Stimulated activated CD4-positive, alpha-beta T cell treated with anti-CD3 and anti-CD28 coated beads, TNF-alpha, amount 100 ng/mL, for 48 hours (primary cell): ENCODE measurements at regions not wholly inside any gene's neighbourhood (a gene's known extent, or its start where the extent isn't known, plus 50 kb on each side); places are given as distances from the start of the nearest gene placed in this dataset.

Experiments used
- DNase-seq, 3 donors: peaks; one replicate each; pipeline ENCODE4 v3.0.0-alpha.2; 2020; ENCODE audit warnings: low read depth in 3 of 3

DNA sequence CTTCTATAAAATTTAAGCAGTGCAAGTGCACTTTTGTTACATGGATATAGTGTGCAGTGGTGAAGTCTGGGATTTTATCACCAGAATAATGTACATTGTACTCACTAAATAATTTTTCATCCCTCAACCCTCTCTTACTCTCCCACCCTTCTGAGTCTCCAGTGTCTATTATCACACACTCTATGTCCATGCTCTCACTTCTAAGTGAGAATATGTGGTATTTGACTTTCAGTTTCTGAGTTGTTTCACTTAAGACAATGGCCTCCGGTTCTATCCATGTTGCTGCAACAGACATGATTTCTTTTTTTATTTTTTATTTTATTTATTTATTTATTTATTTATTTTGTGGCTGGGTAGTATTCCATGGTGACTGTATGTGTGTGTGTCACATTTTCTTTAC is 855.9 kb upstream of the PHF14 start:
- no peak for DNase-seq

DNA sequence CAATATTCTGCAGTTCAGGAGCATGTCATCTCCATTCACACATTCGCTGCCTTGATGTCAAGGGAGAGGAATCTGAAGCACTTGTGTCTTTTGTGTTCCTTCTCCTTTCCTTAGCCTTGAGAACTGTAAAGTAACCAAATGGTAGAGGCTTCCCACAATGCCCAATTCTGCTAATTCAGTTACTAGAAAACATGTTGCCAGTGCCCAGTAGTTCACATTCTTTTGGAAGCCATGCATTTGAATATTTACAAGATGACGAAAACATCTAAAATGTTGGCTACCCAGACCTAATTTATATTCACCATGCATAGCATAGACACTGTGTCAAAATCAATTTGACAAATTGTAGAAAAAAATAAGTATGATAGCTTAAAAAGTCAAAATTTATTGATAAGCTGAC is 852.7 kb upstream of the PHF14 start:
- no peak for DNase-seq

DNA sequence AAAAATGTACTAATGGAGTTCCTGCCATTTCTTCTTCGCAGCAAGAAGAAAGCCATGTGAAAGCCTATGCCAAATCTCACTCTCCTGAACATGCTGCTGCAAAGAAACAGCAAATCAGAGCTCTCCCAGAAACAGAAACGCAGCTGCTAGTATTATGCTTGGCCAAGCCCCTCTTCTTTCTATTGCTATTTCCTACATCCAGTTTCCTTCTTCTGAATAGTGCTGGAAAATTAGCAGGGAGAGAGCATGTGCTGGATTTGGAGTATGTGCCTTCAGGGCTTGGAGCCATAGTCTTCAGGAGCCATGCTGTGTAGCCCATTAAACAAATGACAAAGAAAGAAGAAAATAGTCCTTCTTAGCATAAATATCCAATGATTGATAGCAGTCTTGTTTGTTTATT is 852.0 kb upstream of the PHF14 start:
- DNase-seq = no peak

DNA sequence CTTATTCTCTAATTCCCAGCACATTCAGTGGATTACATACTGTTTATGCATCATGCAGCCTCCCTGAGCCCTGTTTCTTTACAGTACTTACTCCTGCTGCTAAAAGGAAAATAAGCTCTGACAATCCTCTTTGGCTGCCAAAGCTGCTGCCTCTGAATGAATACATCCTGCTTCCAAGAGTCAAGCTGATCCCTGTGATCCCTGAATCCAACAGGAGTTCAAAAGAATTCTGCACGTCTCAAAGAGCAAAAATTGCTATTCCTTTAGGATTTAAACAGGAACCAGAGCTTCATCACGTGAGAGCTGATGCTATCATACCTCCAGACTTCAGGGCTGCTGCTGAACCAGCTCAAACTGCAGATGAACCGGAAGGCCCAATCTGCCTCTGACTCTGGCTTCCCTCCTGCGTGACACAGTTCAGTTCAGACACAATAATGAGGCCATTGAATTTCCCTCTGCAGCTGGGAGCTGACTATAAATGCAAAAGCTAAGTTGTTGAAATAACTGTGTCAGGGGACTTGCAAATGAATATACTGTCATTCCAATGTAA is 851.0 kb upstream of the PHF14 start:
- no peak for DNase-seq

DNA sequence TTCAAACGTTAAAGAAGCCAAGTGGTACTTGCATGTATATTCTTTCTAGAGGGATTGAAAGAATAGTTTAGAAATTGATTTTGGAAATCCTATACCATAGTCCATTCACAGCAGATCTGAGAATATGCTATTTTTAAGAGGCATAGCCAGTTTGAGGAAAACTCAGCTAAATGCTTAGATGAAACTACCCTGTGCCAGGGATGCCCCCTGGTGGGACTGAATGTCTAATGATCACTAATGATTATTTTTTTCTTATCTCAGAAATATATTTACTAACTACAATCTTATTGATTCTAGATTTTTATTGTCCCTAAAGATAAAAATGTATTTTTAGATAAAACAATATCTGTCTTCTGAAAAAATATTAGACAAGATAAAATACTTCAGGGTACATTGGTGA is 844.9 kb upstream of the PHF14 start:
- no peak for DNase-seq

DNA sequence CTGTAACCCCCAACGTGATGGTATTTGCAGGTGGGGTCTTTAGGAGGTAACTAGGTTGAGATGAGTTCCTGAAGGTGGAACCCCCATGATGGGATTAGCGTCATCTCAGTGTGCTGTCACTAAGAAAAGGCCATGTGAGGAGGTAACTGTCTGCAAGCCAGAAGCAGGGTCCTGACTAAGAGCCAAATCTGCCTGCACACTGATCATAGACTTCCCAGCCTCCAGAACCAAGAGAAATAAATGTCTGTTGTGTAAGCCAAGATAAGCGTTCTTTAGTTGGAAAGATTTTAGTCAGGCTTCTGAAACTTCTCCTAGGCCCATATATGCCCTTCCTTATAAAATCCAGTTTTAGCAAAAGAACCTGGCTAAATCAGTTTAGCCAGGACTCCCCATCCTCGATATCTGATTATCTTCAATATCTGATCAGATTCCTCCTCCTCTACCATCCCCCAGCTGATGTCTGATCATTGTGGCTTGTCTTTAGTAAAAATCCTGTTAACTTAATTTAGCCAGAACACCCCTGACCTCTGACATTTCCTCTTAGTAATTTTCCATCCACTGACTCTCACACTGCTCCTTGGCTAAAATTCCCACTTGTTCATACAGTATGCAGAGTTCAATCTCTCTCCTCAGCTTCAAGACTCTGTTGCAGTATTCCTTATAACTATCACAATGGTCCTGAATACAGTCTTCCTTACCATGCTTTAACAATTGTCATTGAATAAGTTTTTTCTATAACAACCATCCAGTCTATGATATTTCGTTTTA is 835.4 kb upstream of the PHF14 start:
- DNase-seq = no peak

DNA sequence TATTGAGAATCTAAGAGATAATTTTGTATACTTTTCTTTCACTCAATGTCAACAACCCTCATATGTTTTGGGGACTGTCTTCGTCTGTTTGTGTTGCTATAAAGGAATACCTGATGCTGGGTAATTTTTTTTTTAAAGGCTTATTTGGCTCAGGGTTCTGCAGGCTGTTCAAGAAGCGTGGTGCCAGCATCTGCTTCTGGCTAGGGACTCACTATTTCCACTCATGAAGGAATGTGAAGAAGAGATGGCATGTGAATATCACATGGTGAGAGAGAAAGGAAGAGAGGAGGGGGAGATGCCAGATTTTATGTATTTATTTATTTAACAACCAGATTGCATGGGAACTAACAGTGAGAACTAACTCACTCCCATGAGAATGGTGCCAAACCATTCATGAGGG is 827.4 kb upstream of the PHF14 start:
- no peak for DNase-seq

DNA sequence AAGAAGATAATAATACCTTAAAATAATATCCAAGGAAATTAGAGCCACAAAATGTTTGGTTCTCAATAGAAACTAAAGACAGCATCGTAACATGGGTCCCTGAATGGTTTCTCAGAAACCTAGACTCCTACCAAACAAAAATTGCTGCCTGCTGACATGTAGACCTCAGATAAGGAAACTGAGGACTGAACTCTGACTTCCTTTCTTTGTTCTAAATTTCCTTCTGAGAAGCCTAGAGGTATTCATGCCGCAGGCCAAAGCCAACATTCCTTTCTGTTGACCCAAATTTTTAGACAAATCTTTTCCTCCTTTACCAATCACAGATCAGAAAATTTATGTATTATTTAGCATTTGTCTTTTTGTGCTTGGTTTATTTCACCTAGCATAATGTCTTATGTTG is 816.7 kb upstream of the PHF14 start:
- DNase-seq = no peak

DNA sequence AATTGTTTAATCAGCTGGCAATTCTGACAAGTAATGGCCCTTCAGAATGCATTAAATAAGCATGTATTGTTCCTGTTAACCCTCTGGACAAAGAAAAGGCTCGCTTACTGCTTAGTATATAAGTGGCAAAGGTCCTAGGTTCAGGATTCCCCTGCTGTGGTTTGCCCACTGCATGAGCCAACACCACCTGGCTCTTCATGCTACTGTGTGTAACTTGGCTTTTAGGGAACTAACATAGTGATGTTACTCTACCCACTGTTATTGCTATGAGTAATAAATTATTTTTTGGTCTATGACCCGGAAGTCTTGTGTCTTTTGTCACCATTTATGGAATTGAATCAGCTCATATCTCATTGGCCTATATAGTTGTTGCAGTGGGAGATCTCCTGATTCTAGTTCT is 791.7 kb upstream of the PHF14 start:
- DNase-seq = no peak

DNA sequence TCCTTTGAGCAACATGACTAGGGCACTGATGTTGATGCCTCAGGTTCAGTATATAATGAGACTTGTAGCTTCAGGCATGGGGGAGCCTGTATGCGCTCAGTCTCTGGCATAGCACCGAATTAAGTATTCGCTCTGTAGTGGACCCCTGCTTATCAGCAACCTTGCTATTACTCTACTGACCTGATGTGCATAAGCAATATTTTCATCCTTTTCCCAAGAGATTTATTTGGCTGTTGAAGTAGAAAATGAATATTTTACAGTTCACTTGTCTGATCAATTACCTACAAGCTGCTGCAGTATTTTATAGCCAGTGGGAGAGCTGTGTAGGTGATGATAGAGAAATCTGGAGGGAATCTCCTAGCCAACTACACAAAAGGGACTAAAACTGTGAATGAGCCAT is 781.6 kb upstream of the PHF14 start:
- no peak for DNase-seq

DNA sequence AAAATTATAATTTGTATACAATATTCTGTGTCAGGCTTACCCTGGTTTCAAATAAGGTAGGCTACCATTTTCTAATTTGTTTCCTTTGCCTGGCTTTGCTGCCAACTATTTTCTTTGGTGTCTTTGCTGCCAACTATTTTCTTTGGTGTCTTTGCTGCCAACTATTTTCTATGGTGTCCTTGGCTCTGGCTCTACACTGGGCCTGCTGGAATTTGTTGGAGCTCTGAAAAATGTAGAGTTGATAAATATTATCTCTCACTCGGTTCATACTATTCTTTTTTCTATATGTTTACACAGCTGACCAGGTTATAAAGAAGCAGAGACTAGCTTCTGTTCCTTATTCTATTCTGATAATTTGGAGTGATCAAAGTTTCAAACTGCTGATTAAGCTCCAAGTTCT is 768.0 kb upstream of the PHF14 start:
- no peak for DNase-seq

DNA sequence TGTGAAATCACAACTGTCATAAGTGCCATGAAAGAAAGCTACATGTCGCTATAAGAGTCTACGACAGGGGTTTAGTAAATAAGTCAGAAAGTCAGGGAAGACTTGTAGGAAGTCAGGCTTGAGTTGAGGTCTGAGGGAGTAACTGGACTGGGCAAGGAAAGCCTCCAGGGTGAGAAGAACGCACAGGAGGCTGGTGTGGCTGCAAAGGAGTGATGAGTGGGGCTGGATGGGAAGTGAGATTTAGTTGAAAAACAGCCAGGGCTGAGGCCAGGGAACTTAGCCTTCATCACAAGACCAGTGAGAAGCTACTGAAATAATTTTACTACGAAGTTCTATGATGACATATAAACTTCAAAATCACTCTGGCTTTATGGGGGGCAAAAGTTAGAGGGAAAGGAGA is 763.7 kb upstream of the PHF14 start:
- no peak for DNase-seq

DNA sequence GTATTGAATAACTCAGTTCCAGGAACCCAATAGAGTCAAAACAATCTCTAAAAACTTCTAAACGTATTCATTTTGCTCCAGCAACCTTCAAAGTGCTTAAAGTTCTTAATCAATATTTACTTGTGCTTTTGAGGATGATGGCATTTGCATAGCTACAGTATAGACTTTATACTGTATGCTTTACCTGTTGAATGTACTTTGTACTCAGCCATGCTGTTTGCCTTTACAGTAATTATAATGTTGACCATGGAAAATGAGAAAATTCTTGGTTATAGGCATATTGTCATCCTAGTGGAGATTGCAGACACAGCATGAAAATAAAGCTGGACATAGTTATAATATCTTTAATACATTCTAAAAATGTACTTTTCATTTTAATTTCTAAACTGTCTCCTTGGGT is 762.7 kb upstream of the PHF14 start:
- DNase-seq = no peak

DNA sequence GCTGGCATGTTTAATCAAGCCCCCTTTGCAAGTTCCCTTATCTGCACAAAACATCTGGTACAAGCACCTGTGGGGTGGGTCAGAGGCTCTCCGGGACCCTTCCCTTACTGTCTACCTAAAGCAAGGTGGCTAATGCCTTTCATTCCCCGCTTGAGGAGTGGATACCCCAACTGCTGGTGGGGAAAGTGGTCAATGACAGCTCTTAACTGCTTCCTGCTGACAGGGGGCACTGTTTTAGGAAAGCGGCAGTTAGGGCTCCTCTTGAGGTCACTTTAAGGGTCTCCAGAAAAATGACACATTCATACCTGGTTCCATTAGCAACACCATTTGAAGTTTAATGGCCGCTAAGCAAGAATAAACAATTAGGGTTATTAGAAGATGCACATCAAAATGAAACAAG is 761.8 kb upstream of the PHF14 start:
- no peak for DNase-seq

DNA sequence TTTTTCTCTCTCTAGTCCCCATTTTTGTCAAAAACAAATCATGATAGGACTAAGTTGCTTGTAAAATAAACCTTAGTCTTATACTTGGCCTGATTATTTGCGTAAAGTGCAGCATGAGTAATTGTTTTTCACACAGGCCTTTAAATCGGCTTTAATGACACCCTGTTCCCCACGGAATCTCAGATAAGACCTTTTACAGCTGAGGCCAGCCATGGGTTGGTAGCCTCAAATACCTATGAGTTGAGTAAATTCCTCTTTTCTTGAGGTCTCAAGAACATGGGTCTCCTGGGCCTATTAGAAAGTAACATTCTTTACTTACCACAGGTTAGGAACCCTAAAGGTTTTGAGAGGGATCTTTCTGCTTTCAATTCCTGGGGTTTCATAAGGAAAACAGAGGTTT is 761.0 kb upstream of the PHF14 start:
- no peak for DNase-seq

DNA sequence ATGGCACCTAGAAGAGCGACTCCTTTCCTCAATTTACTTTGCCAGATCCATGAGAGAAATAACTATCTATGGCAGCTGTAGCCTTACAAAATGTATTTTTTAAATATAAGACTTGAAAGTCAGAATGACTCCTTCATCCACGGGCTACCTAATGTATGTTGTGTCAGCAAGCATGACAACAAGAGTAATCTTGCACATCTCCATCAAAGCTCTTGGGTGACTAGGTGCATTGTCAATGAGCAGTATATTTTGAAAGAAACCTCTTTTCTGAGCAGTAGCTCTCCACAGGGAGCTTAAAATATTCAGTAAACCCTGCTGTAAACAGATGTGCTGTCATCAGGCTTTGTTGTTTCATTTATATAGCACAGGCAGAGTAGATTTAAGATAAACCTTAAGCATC is 757.2 kb upstream of the PHF14 start:
- DNase-seq = no peak

DNA sequence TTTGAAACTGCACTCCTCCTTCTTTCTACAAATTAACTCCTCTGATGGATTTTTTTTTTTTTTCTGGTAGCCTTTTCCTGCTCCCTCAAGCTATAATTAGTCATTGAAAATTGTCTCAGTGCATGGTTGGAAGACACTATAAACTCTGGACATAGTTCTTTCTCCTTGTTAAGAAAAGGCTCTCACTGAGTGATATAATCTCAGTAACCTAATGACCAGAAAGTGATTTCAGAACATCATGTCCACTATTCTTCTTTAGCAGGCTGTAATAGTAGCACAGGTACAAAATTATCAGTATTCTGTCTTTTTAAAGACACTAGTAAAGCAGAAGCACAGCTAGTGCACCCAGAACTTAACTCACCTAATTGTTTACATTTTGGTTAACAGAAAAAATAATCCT is 752.6 kb upstream of the PHF14 start:
- DNase-seq = no peak

DNA sequence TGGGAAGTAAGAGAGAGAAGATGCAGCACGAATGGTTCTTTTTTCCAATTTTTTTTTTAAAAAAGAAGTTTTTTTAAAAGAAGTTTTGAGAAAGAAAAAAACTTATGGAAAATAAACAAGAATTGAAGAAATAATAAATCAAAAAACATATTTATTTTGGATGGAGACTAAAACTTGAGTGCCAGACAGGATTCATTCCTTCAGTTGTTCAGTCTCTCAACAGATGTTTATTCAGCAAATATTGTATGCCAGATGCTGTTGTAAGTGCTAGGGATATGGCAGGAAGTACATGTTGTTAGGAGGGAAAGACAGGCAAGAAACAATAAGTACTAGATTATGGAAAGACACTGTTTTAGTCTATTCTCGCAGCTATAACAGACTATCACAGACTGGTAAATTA is 750.7 kb upstream of the PHF14 start:
- DNase-seq = no peak

DNA sequence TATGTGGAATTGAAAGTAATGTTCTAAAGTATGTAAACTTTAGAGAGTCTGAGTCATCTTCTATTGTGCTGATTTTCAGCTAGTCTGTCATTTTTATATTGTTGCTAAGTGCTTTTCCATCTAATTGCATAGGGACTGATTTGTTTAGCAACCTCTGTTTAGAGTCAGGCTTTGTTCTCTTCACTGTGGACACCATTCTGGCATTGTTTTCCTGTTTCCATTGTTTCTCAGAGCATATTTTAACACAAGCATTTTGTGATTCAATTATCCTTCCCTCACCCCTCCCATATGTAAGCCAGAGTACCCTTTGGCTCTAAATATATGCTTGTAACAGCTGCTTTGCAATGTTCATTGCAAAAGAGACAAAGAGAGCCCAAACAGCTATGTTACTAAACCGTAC is 748.4 kb upstream of the PHF14 start:
- DNase-seq = no peak

DNA sequence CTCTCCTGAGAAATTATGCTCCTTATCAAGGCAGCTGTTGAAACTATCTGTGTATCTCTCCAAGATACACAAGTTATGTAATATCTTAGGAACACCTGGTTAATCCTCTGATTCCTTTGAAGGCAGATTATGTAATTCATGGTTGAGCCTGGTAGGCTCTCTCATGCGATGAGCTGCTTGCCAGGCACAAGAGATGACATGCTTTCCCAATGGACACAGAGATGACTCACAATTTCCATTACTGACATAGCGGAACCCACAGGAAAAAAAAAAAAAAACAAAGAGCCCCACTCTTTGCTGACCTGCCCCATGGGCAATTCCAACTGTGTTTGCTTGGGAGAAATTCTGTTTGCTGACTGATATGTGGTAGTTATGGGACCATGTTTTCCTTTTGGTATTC is 736.4 kb upstream of the PHF14 start:
- DNase-seq = no peak

DNA sequence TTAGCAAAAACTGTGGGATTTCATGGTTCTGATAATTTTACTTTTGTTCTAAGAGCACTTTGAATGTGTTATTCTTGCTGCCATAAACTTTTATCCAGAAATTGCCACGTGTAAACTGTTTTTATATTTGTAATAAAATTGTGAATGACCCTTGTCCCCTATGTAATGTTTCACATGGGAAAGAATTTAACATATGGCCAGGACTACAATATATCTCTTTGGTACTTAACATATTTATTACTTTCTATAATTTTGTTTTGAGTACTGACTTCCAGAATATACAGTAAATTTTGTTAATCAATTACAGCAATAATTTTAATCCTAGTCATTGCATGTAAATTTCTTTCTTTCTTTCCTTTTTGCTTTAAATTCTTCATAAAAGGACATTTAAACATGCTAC is 735.0 kb upstream of the PHF14 start:
- no peak for DNase-seq

DNA sequence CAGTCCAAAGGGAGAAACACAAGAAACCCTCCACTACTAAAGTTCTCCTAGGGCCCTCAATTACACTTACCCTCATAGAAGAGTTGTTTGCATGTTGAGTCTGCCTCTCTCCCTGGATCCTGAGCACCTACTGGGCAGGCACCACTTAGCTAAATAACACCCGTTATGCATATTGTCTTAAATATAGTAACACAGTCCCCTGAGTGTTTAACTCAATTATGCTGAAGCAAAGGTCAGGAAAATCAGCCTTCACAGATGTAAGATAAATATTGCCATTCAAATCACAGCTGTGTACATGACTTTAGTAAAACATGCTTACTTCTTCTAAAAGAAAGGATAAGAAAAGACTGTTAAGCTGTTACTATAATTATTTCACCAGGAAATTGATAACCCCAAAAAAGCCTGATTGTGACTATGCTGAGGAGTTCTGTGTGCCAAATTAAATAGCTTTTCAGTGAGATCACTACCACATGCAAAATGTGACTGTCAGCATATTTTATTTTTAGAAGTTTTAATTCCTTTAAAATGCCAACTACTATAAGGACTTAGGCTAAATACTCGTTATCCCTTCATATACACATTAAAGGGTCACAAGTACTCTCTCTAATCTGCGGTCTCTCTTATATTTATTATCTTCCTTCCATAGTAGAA is 733.9 kb upstream of the PHF14 start:
- no peak for DNase-seq

DNA sequence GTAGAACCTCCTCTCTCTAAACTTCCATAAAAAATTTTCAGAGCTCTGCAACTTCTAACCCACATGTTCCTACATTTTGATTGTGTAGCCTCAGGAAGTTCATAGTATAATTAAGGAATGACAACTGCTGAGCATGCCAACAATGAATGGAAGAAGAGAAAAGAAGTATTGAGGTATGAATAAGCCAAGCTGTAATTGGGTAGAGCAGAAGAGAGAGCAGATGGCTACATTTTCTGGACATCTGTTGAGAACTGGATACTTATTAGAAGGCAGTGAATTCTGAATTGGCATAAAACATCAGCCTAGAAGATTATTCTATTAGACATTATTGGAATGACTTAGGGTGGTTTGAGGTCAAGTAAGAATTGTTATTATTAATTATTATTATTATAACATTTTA is 728.3 kb upstream of the PHF14 start:
- DNase-seq = no peak

DNA sequence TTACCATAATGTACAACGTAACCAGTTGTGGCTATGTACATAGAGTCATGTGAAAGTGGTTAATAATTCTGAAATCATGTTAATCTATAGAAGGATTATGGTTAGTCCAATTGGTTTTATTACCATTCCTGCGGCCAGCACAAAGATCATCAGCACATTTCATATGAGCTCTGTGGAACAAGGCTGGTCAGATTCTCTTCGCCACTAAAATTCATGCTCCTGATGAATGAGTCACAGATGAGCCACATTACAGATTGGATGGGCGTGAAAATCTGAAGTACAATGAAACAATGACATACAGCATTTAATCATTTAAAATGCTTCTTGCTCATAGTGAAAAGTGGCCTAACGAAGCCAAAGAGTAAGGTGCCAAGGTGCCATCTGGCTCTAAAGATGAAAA is 716.2 kb upstream of the PHF14 start:
- DNase-seq = no peak
